A549 (cell line): ENCODE measurements at regions not wholly inside any gene's neighbourhood (a gene's known extent, or its start where the extent isn't known, plus 50 kb on each side); places are given as distances from the start of the nearest gene placed in this dataset.

Source experiments
- ATAC-seq, 2 experiments: fragments of 200-7000 bp in 1 of 2; fragments of >200 bp in 1 of 2; cut with Nextera tagmentation in 1 of 2; cut with Tn5 transposase in 1 of 2; 3 replicates each; pipeline versions ENCODE4 v1.8.0 to v1.9.1; 2018 to 2020; ENCODE audit warnings: mild to moderate bottlenecking in 1 of 2, moderate library complexity in 1 of 2
- CTCF ChIA-PET: fragments of 300-600 bp; sonication (Branson Sonifier 250); formaldehyde crosslinking; extraction: SDS; loops from one replicate; lab custom pipeline; 2021; ENCODE audit warnings: antibody characterized with exemption, inconsistent platforms; lab: Yijun Ruan, JAX
- POLR2A ChIA-PET: fragments of 350-600 bp; formaldehyde crosslinking; extraction: SDS; loops from one replicate; lab custom pipeline; 2021; ENCODE audit warnings: antibody characterized with exemption, inconsistent platforms; lab: Yijun Ruan, JAX
- DNase-seq, 2 experiments: peaks; one replicate each; pipeline versions ENCODE4 v3.0.0 to v3.0.0-alpha.2; 2011 to 2016; ENCODE audit warnings: low read depth in 1 of 2, low spot score in 1 of 2
- FAIRE-seq: peaks from 2 replicates; lab custom pipeline; 2011; peaks lifted over from hg19 to GRCh38; lab: Jason Lieb, UNC
- H3K27ac ChIP-seq, 2 experiments: fragments of >200 bp; sonication (Bioruptor Twin); formaldehyde crosslinking; 3 replicates each; pipeline ENCODE4 v1.5.1; 2016 to 2017
- H3K4me1 ChIP-seq: fragments of >200 bp; sonication (Bioruptor Twin); formaldehyde crosslinking; 3 replicates; pipeline ENCODE4 v1.6.1; 2016
- H3K4me2 ChIP-seq: fragments of >200 bp; sonication (Bioruptor Twin); formaldehyde crosslinking; 3 replicates; pipeline ENCODE4 v1.6.1; 2016
- H3K4me3 ChIP-seq: fragments of >200 bp; sonication (Bioruptor Twin); formaldehyde crosslinking; 3 replicates; pipeline ENCODE4 v1.5.1; 2016
- H3K9me3 ChIP-seq: fragments of >200 bp; sonication (Bioruptor Twin); formaldehyde crosslinking; 3 replicates; pipeline ENCODE4 v1.6.1; 2016
- BHLHE40 ChIP-seq: IDR thresholded peaks from 2 replicates; pipeline ENCODE4 v1.6.1; 2012; ENCODE audit warnings: low read depth, low read length, inconsistent platforms
- CBX8 ChIP-seq: fragments of 200-600 bp; sonication (generic); IDR thresholded peaks from 2 replicates; pipeline ENCODE4 v1.6.1; 2016
- CEBPB ChIP-seq, 2 experiments: fragments of >200 bp in 1 of 2; sonication (Bioruptor Twin) in 1 of 2; formaldehyde crosslinking in 1 of 2; IDR thresholded peaks; 2 replicates each; pipeline ENCODE4 v1.6.1; 2012 to 2016
- CHD2 ChIP-seq: fragments of 150-350 bp; IDR thresholded peaks from 2 replicates; pipeline ENCODE4 v1.6.1; 2014; ENCODE audit warnings: low read length; ENCODE audit not compliant: partially characterized antibody
- CHD4 ChIP-seq: fragments of 200-600 bp; sonication (generic); IDR thresholded peaks from 2 replicates; pipeline ENCODE4 v1.6.1; 2016; ENCODE audit warnings: antibody characterized with exemption, mild to moderate bottlenecking, borderline replicate concordance
- ESRRA ChIP-seq: fragments of 150-350 bp; IDR thresholded peaks from 2 replicates; pipeline ENCODE4 v1.6.1; 2014; ENCODE audit warnings: mild to moderate bottlenecking, low read length, borderline replicate concordance
- FOSL2 ChIP-seq, 2 experiments: fragments of 450-650 bp in 1 of 2; fragments of >200 bp in 1 of 2; sonication (Bioruptor Twin) in 1 of 2; formaldehyde crosslinking; IDR thresholded peaks; 2 replicates each; pipeline versions ENCODE4 v1.5.0 to v1.6.1; 2016 to 2020; ENCODE audit warnings: mild to moderate bottlenecking in 1 of 2, moderate library complexity in 1 of 2
- HOXA7 ChIP-seq: fragments of 250-450 bp; sonication (Bioruptor Pico); IDR thresholded peaks from 2 replicates; pipeline ENCODE4 v1.5.0; 2020; ENCODE audit warnings: mild to moderate bottlenecking, moderate library complexity
- JUNB ChIP-seq: fragments of >200 bp; sonication (Bioruptor Twin); formaldehyde crosslinking; IDR thresholded peaks from 2 replicates; pipeline ENCODE4 v1.6.1; 2016
- KDM5A ChIP-seq: fragments of 200-600 bp; sonication (generic); IDR thresholded peaks from 2 replicates; pipeline ENCODE4 v1.6.1; 2016; ENCODE audit warnings: antibody characterized with exemption, mild to moderate bottlenecking
- MAZ ChIP-seq: fragments of 150-350 bp; IDR thresholded peaks from 2 replicates; pipeline ENCODE4 v1.6.1; 2014; ENCODE audit warnings: antibody characterized with exemption, low read depth, low read length, borderline replicate concordance
- NPAS2 ChIP-seq: fragments of 250-450 bp; sonication (Bioruptor Pico); IDR thresholded peaks from 2 replicates; pipeline ENCODE4 v1.8.0; 2022; ENCODE audit warnings: mild to moderate bottlenecking, moderate library complexity, borderline replicate concordance
- TP53 ChIP-seq: fragments of 250-450 bp; sonication (Bioruptor Pico); IDR thresholded peaks from 2 replicates; pipeline ENCODE4 v1.5.0; 2021; ENCODE audit warnings: mild to moderate bottlenecking, moderate library complexity
- ZC3H11A ChIP-seq: fragments of 450-650 bp; IDR thresholded peaks from 2 replicates; pipeline ENCODE4 v1.6.1; 2014; ENCODE audit warnings: antibody characterized with exemption, mild to moderate bottlenecking
- WGBS: methylation state at CpG from one replicate; pipeline ENCODE4 v1.1.6; 2017; ENCODE audit errors: missing lambda C conversion rate; 5-methylcytosine and 5-hydroxymethylcytosine counted together
- TF ChIP-seq, protein P1 (sequence below): IDR thresholded peaks from 2 replicates; pipeline ENCODE4 v1.6.1; 2012; ENCODE audit warnings: low read depth, borderline replicate concordance
- TF ChIP-seq, protein P2 (sequence below): fragments of >200 bp; sonication (Bioruptor Twin); formaldehyde crosslinking; IDR thresholded peaks from 2 replicates; pipeline ENCODE4 v1.6.1; 2016
- TF ChIP-seq, protein P3 (sequence below): fragments of 250-450 bp; sonication (Bioruptor Pico); IDR thresholded peaks from 2 replicates; pipeline ENCODE4 v1.5.0; 2020; ENCODE audit warnings: low read depth, mild to moderate bottlenecking, moderate library complexity
- TF ChIP-seq, protein P4 (sequence below): fragments of >200 bp; sonication (Bioruptor Twin); formaldehyde crosslinking; IDR thresholded peaks from 3 replicates; pipeline ENCODE4 v1.5.1; 2016
- TF ChIP-seq, protein P5 (sequence below): fragments of >200 bp; sonication (Bioruptor Twin); formaldehyde crosslinking; IDR thresholded peaks from 3 replicates; pipeline ENCODE4 v1.6.1; 2016
- TF ChIP-seq, protein P6 (sequence below): IDR thresholded peaks from 2 replicates; pipeline ENCODE4 v1.6.1; 2012

DNA sequence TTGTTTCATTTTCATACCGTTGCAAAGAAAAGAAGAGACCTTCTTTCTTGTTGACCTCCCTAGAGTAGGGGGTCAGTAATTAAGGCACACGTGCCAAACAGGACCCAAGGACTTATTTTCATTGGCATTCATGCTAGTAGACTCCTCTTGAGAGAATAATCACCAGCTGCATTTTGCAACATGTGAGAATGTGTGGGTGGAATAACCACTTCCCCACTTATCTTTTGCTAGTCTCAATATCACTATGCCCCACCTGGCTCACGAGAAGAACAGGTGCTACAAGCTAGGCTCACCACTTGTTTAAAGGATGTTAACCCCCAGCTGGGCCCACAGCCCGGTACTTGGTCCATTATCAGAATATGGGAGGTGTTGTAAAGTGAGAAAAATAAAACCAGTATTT, 460.7 kb upstream of the MEF2C start:
- no peaks in the 10 kb centered on the region for H3K9me3 ChIP-seq
- TF ChIP-seq KDM5A (no peak), BHLHE40 (no peak), FOSL2 (IDR thresholded peaks at IDR 0.05) (no peak), FOSL2 (CRISPR knock-in tag; IDR thresholded peaks at IDR 0.05) (no peak), HOXA7 (CRISPR knock-in tag) (no peak), CHD2 (no peak), JUNB (no peak)
- TF ChIP-seq, protein P1, sequence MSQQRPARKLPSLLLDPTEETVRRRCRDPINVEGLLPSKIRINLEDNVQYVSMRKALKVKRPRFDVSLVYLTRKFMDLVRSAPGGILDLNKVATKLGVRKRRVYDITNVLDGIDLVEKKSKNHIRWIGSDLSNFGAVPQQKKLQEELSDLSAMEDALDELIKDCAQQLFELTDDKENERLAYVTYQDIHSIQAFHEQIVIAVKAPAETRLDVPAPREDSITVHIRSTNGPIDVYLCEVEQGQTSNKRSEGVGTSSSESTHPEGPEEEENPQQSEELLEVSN: no peak
- TF ChIP-seq, protein P2, sequence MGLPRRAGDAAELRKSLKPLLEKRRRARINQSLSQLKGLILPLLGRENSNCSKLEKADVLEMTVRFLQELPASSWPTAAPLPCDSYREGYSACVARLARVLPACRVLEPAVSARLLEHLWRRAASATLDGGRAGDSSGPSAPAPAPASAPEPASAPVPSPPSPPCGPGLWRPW: no peak
- H3K4me1 ChIP-seq: no peaks in the 10 kb centered on the region
- no peak overlapping the region for H3K4me2 ChIP-seq
- no peak for ATAC-seq
- WGBS: 0% methylated on average over 4 of the region's 4 CpGs
- POLR2A ChIA-PET: no interaction called here
- CTCF ChIA-PET: no interaction called here
- no peak overlapping the region for H3K27ac ChIP-seq
- no peak for FAIRE-seq
- H3K4me3 ChIP-seq: no peak overlapping the region
- DNase-seq: no peak

DNA sequence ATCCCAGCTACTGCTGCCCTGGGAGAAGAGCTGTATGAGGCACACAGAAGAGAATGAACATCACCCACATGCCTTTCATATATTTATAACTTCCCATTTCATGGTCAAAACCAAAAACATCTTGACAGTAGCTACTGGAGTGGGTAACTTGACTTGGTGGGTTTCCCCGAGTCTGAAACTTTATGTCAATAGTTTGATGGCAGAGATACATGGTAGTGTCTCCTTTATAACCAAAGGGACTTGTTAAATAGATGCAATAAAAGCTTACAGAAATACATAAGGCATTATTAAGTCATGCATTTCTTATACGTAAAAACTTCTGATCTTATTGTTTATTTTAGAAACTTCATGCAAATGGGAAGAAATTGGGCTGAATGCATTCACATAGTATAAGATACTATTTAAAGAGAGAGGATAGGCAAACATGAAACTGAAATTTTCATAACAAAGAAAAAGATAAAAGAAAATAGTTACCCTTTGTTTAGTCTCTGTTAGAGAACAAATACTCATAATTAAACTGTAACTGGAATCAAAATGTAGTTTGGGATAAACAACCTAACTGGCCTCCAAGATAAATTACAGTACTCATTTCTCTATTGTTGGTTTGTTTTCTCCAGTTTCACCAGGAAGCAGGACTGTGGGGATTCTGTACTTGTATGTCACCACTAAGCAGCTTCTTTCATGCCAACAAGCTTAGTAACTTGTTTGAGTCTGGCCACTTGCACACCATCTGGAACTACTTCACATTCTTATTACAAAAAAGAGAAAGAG, 459.3 kb upstream of the MEF2C start:
- POLR2A ChIA-PET: no interaction called here
- FAIRE-seq: no peak
- TF ChIP-seq, protein P1: no peak
- TF ChIP-seq ZC3H11A (no peak), MAZ (no peak), CHD2 (no peak), NPAS2 (CRISPR knock-in tag) (no peak), CEBPB (IDR thresholded peaks at IDR 0.05) (no peak), CBX8 (no peak), TP53 (CRISPR knock-in tag) (no peak), CHD4 (no peak), KDM5A (no peak), ESRRA (no peak)
- TF ChIP-seq, protein P3, sequence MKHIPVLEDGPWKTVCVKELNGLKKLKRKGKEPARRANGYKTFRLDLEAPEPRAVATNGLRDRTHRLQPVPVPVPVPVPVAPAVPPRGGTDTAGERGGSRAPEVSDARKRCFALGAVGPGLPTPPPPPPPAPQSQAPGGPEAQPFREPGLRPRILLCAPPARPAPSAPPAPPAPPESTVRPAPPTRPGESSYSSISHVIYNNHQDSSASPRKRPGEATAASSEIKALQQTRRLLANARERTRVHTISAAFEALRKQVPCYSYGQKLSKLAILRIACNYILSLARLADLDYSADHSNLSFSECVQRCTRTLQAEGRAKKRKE (CRISPR knock-in tag): no peak
- TF ChIP-seq, protein P4, sequence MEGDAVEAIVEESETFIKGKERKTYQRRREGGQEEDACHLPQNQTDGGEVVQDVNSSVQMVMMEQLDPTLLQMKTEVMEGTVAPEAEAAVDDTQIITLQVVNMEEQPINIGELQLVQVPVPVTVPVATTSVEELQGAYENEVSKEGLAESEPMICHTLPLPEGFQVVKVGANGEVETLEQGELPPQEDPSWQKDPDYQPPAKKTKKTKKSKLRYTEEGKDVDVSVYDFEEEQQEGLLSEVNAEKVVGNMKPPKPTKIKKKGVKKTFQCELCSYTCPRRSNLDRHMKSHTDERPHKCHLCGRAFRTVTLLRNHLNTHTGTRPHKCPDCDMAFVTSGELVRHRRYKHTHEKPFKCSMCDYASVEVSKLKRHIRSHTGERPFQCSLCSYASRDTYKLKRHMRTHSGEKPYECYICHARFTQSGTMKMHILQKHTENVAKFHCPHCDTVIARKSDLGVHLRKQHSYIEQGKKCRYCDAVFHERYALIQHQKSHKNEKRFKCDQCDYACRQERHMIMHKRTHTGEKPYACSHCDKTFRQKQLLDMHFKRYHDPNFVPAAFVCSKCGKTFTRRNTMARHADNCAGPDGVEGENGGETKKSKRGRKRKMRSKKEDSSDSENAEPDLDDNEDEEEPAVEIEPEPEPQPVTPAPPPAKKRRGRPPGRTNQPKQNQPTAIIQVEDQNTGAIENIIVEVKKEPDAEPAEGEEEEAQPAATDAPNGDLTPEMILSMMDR: no peak
- TF ChIP-seq, protein P5, sequence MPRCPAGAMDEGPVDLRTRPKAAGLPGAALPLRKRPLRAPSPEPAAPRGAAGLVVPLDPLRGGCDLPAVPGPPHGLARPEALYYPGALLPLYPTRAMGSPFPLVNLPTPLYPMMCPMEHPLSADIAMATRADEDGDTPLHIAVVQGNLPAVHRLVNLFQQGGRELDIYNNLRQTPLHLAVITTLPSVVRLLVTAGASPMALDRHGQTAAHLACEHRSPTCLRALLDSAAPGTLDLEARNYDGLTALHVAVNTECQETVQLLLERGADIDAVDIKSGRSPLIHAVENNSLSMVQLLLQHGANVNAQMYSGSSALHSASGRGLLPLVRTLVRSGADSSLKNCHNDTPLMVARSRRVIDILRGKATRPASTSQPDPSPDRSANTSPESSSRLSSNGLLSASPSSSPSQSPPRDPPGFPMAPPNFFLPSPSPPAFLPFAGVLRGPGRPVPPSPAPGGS: no peak
- TF ChIP-seq, protein P6, sequence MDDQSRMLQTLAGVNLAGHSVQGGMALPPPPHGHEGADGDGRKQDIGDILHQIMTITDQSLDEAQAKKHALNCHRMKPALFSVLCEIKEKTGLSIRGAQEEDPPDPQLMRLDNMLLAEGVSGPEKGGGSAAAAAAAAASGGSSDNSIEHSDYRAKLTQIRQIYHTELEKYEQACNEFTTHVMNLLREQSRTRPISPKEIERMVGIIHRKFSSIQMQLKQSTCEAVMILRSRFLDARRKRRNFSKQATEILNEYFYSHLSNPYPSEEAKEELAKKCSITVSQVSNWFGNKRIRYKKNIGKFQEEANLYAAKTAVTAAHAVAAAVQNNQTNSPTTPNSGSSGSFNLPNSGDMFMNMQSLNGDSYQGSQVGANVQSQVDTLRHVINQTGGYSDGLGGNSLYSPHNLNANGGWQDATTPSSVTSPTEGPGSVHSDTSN: no peak
- TF ChIP-seq, all 56 proteins: peak for 0
- Histone ChIP-seq H3K9me3 (no peaks in the 10 kb centered on the region), H3K4me3 (no peak overlapping the region), H3K27ac (no peak overlapping the region), H3K4me1 (no peaks in the 10 kb centered on the region), H3K4me2 (no peak overlapping the region)
- CTCF ChIA-PET: no interaction called here
- no peak for ATAC-seq
- WGBS: 19% methylated on average over 2 of the region's 2 CpGs
- no peak for DNase-seq
